Activated CD4-positive, alpha-beta T cell treated with anti-CD3 and anti-CD28 coated beads, Interleukin-2, amount 10 ng/mL, durations not matched to agents 7 days and 5 days (primary cell): ENCODE measurements at regions not wholly inside any gene's neighbourhood (a gene's known extent, or its start where the extent isn't known, plus 50 kb on each side); places are given as distances from the start of the nearest gene placed in this dataset.

Source experiments
- CTCF ChIA-PET: fragments of 350-600 bp; sonication (Branson Sonifier 250); formaldehyde crosslinking; loops from one replicate; lab custom pipeline; 2021; ENCODE audit warnings: antibody characterized with exemption; lab: Charles Lee
- POLR2A ChIA-PET: fragments of 350-600 bp; sonication (Branson Sonifier 250); formaldehyde crosslinking; loops from one replicate; lab custom pipeline; 2021; ENCODE audit warnings: antibody characterized with exemption; lab: Charles Lee
- DNase-seq: peaks from one replicate; pipeline ENCODE4 v3.0.0-alpha.2; 2020
- H3K27ac Mint-ChIP-seq: one replicate; pipeline ENCODE4 v1.8.0; 2021; ENCODE audit warnings: mild to moderate bottlenecking, moderate library complexity, mixed read lengths
- H3K27me3 Mint-ChIP-seq: one replicate; pipeline ENCODE4 v1.8.0; 2021; ENCODE audit warnings: mixed read lengths
- H3K36me3 Mint-ChIP-seq: one replicate; pipeline ENCODE4 v1.8.0; 2021; ENCODE audit warnings: low read depth, mixed read lengths
- H3K4me1 Mint-ChIP-seq: one replicate; pipeline ENCODE4 v1.8.0; 2021; ENCODE audit warnings: mixed read lengths
- H3K4me3 Mint-ChIP-seq: one replicate; pipeline ENCODE4 v1.8.0; 2021; ENCODE audit warnings: mild to moderate bottlenecking, moderate library complexity, mixed read lengths
- H3K9me3 Mint-ChIP-seq: one replicate; pipeline ENCODE4 v1.8.0; 2021; ENCODE audit warnings: mixed read lengths

DNA sequence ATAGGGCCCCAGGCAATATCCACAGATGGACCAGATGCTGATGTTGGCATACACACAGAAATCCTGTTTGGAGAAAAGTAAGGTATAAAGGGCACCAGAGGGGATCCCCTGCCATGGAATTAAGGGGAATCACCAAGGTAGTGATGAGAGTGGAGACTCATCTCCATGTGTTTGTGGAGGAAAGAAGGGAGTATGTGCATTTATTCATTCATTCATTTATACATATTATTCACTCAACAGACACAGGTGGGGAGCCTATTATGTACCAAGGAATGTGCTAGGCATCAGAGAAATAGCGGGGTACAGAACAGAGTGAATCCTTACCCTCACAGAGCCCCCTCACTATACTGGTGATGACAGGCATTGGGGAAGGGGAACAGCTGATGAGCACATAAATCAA lies 116.8 kb upstream of the IL12B start:
- POLR2A ChIA-PET = no interaction called here
- DNase-seq = no peak
- CTCF ChIA-PET = no interaction called here
- Mint-ChIP-seq H3K9me3 (no peaks in the 10 kb centered on the region), H3K4me3 (no peak overlapping the region), H3K27me3 (peaks cover 49% of the 10 kb centered on the region), H3K27ac (no peak overlapping the region), H3K4me1 (peaks cover 5% of the 10 kb centered on the region), H3K36me3 (no peaks in the 10 kb centered on the region)

- POLR2A ChIA-PET = no interaction called here
- no peaks in the 10 kb centered on the region for H3K9me3 Mint-ChIP-seq
- no peaks in the 10 kb centered on the region for H3K36me3 Mint-ChIP-seq
- H3K4me3 Mint-ChIP-seq = no peak overlapping the region
- no peak for DNase-seq
- H3K27ac Mint-ChIP-seq = no peak overlapping the region
- peaks cover 58% of the 10 kb centered on the region for H3K27me3 Mint-ChIP-seq
- CTCF ChIA-PET = interaction anchor here (1.1 kb wide), 1 partner anchor 538 kb away, joined by 3 read pairs; no protein-coding TSS in a partner anchor
- peaks cover 5% of the 10 kb centered on the region for H3K4me1 Mint-ChIP-seq
These were observed 118.6 kb upstream of the IL12B start for GRCh38 chr5:159448841-159449407.

DNA sequence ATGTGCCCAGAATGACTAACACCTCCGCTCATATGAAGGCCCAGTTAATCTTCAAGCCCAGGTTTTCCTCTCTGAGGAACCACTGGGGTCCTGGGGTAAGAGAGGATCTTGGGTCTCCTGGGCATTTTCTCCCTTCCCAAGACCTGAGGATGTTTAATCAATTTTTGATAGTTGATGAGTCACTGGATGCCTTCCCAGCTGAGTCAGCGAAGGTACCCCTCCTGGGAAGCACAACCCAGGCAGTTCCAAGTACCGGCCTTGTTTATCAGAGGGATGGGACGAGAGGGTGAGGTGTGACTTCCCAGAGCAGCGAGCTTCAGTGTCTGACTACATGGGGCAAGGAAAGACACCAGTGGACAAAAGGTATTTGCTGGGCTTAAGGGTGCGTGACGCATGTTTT lies 119.6 kb upstream of the IL12B start:
- H3K4me3 Mint-ChIP-seq = no peak overlapping the region
- no peaks in the 10 kb centered on the region for H3K4me1 Mint-ChIP-seq
- no peak overlapping the region for H3K27ac Mint-ChIP-seq
- H3K36me3 Mint-ChIP-seq = no peaks in the 10 kb centered on the region
- no peaks in the 10 kb centered on the region for H3K9me3 Mint-ChIP-seq
- DNase-seq = no peak
- POLR2A ChIA-PET = no interaction called here
- CTCF ChIA-PET = interaction anchor here (0.6 to 1.4 kb wide), 2 partner anchors 12 to 537 kb away, joined by 4 to 6 read pairs; no protein-coding TSS in a partner anchor
- peaks cover 59% of the 10 kb centered on the region for H3K27me3 Mint-ChIP-seq

DNA sequence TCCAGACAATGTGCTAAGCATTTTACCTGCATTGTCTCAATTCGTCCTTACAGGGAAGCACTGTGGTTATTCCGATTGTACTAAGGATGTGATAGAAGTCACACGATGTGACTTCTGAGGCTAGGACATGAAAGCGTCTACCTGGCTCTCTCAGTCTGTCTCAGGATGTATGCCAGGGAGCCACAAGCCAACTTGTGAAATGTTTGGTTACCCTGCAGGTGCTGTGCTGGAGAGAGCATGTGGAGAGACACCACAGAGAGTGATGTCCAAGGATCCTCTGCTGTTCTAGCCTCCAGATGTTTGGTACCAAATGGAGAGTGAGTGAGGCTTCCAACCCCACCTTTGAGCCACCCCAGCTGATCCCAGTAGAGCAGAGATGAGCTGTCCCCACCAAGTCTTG lies 120.1 kb upstream of the IL12B start:
- H3K9me3 Mint-ChIP-seq = no peaks in the 10 kb centered on the region
- peaks cover 58% of the 10 kb centered on the region for H3K27me3 Mint-ChIP-seq
- ChIA-PET CTCF (interaction anchor here (1.4 kb wide), 1 partner anchor 537 kb away, joined by 4 read pairs; no protein-coding TSS in a partner anchor), POLR2A (no interaction called here)
- H3K27ac Mint-ChIP-seq = no peak overlapping the region
- H3K36me3 Mint-ChIP-seq = no peaks in the 10 kb centered on the region
- H3K4me3 Mint-ChIP-seq = no peak overlapping the region
- H3K4me1 Mint-ChIP-seq = no peaks in the 10 kb centered on the region
- DNase-seq = no peak

DNA sequence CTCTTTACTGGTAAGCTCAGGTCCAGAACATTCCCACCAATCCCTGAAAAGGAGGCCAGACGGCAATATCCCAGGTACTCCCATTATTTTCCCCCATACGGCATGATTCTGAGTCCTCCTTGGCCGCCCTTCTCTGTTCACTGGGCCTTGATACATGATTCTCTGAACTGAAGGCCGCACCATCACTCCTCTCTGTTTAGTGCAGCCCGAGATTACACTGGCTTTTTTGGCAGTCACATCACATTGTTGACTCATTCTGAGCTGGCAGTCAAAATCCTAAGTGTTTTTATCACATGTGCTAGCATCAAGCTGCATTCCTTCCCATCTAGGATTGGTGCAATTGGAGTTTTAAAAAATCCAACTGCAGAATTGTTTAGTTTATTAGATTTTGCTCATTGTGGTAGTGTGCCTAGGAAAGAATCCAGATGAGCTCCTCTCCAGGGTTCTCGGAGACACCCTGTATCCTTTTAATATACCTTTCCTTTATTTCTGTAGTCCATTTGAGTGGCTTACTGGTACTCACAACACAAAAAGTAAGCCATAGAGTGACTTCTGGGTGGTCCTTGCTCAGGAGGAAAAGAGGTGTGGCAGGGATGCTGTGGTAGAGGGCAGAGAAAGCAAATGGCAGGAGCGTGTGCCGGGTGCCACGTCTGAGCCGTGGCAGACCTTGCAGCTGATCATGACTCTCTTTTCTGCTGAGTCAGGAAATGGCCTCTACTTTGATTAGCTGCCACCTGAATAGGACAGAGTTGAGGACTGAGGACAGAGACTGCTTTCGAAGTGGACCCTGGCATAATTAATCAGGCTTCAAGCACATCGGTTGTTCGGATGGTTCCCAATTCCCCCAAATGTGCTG lies 121.1 kb upstream of the IL12B start:
- H3K4me3 Mint-ChIP-seq = no peak overlapping the region
- no peaks in the 10 kb centered on the region for H3K36me3 Mint-ChIP-seq
- no peaks in the 10 kb centered on the region for H3K9me3 Mint-ChIP-seq
- ChIA-PET CTCF (interaction anchor here (0.6 to 2.2 kb wide), 5 partner anchors 9 to 572 kb away, joined by 4 to 8 read pairs (median 4); no protein-coding TSS in a partner anchor), POLR2A (no interaction called here)
- H3K4me1 Mint-ChIP-seq = peaks cover 6% of the 10 kb centered on the region
- no peak for DNase-seq
- no peak overlapping the region for H3K27ac Mint-ChIP-seq
- H3K27me3 Mint-ChIP-seq = peaks cover 63% of the 10 kb centered on the region

DNA sequence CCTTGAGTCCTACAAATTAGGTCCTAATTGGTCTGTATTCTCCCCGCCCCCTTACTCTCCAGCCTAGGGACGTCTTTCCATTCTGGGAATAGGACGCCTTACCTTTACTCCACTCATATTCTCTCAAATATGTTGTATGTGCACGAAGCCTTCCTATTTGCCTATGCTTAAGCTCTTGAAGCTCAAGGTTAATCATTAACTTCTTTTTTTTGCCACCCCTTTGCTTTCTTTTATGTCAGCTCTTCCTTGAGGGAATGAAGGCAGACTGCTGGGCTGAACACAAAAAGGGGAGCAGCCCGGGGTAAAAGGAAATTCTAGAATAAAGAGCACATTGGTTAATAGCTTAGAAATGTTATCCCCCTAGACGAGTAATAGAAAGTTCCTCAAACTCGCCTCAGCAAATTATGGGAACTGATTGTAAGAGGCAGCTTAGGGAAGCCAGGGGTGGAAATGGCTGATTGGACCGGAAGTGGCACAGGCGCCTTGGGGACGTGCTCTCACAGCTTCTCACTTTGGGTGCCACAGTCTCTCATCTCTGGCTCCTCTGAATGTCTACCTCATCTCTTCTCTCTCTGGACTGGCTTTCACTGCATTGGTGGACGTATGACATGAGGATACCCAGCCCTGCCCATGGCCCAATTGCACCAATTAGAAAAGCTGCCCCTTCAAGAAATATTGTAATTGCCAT lies 122.3 kb upstream of the IL12B start:
- peaks cover 15% of the 10 kb centered on the region for H3K4me1 Mint-ChIP-seq
- no peak for DNase-seq
- no peaks in the 10 kb centered on the region for H3K9me3 Mint-ChIP-seq
- ChIA-PET CTCF (interaction anchor here (0.6 to 2.2 kb wide), 6 partner anchors 10 to 571 kb away, joined by 3 to 8 read pairs (median 4); no protein-coding TSS in a partner anchor), POLR2A (no interaction called here)
- H3K27ac Mint-ChIP-seq = no peak overlapping the region
- H3K36me3 Mint-ChIP-seq = no peaks in the 10 kb centered on the region
- H3K4me3 Mint-ChIP-seq = no peak overlapping the region
- H3K27me3 Mint-ChIP-seq = peaks cover 61% of the 10 kb centered on the region

DNA sequence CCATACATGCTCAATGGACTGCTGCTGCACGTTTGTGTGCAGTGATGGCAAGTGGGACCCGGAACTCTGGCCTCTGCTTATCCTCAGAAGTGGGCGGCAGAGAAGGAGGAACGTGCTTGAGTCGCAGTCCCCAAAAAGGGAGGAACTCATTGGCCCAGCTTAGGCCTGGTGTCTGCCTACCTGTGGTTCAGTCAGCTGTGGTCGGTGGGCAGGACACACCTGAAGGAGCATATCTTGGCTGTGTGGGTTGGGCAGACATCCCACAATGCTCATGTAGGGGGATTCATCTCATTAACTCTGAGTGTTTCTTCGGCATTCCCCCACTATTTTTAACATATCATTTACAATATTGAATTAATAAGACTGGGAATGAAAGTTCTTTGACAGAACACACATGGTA lies 122.9 kb upstream of the IL12B start:
- Mint-ChIP-seq H3K27me3 (peaks cover 60% of the 10 kb centered on the region), H3K4me3 (no peak overlapping the region), H3K4me1 (peaks cover 18% of the 10 kb centered on the region), H3K36me3 (no peaks in the 10 kb centered on the region), H3K27ac (no peak overlapping the region), H3K9me3 (no peaks in the 10 kb centered on the region)
- ChIA-PET POLR2A (no interaction called here), CTCF (interaction anchor here (1.4 kb wide), 1 partner anchor 26 kb away, joined by 3 read pairs; no protein-coding TSS in a partner anchor)
- DNase-seq = no peak

DNA sequence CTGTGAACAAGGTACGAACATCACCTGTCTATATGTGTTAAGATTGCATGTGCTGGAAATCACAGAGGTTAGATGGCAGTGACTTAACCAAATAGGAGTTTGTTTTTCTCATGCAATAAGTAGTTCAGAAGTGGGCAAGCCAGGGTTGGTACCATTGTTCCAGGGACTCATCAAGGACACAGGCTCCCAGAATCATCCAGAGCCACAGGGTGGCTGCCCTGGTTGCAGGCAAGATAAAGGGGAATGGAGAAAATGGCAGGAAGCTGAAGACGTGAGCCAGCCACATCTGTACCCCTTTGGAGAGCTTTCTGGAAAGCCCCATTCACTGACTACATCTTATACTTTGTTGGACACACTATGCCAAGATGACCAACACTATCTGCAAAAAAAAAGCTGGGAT lies 126.0 kb upstream of the IL12B start:
- Mint-ChIP-seq H3K27ac (no peak overlapping the region), H3K9me3 (peaks cover 3% of the 10 kb centered on the region), H3K27me3 (peaks cover 72% of the 10 kb centered on the region), H3K4me1 (peaks cover 39% of the 10 kb centered on the region), H3K4me3 (no peak overlapping the region), H3K36me3 (no peaks in the 10 kb centered on the region)
- CTCF ChIA-PET = interaction anchor here (0.7 kb wide), 2 partner anchors 26 to 135 kb away, joined by 3 read pairs; no protein-coding TSS in a partner anchor
- no peak for DNase-seq
- POLR2A ChIA-PET = no interaction called here

DNA sequence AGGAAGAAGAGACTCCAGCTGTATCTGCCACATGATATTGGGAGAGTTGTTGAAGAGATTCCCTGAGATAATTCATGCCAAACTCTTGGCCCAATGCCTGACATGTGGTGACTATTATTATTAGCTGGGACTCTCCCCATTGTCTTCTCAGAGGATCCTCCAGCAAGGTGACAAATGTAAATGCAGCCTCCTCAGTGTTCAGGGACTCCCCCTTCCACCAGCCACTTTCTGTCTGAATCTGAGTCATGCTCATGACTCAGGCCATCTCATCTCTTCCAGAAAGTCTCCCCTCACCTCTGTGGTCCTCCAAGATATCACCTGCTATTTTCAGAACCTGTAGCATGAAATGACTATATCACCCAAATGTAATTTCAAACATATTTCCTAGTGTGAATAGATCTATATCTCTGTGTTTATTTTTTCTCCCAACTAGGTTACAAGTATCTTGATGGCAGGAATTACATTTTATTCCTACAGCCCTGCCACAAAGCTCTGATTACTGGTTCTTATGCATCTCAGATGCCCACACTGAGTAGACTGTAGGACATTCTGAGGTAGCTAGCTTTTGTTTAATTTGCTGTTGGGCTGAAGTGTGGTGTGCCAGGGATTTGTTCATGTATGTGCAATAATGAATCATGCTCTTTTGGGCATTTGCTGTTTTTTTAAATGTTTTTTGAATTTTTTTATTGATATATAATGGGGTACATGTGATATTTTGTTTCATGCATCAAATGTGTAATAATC lies 126.6 kb upstream of the IL12B start:
- Mint-ChIP-seq H3K36me3 (no peaks in the 10 kb centered on the region), H3K27me3 (peaks cover 71% of the 10 kb centered on the region), H3K9me3 (peaks cover 3% of the 10 kb centered on the region), H3K4me1 (peaks cover 39% of the 10 kb centered on the region), H3K4me3 (no peak overlapping the region), H3K27ac (no peak overlapping the region)
- POLR2A ChIA-PET = interaction anchor here (0.5 kb wide), 1 partner anchor 44 kb away, joined by 3 read pairs; no protein-coding TSS in a partner anchor
- CTCF ChIA-PET = interaction anchor here (0.7 kb wide), 2 partner anchors 27 to 135 kb away, joined by 3 read pairs; no protein-coding TSS in a partner anchor
- DNase-seq = peak; percentile 26

- CTCF ChIA-PET = interaction anchor here (1.0 kb wide), 1 partner anchor 17 kb away, joined by 3 read pairs; no protein-coding TSS in a partner anchor
- no peak for DNase-seq
- no peak overlapping the region for H3K27ac Mint-ChIP-seq
- peaks cover 3% of the 10 kb centered on the region for H3K9me3 Mint-ChIP-seq
- no peaks in the 10 kb centered on the region for H3K36me3 Mint-ChIP-seq
- H3K4me3 Mint-ChIP-seq = no peak overlapping the region
- H3K4me1 Mint-ChIP-seq = peaks cover 39% of the 10 kb centered on the region
- POLR2A ChIA-PET = no interaction called here
- peaks cover 67% of the 10 kb centered on the region for H3K27me3 Mint-ChIP-seq
These were observed 128.0 kb upstream of the IL12B start for GRCh38 chr5:159458217-159458711.

DNA sequence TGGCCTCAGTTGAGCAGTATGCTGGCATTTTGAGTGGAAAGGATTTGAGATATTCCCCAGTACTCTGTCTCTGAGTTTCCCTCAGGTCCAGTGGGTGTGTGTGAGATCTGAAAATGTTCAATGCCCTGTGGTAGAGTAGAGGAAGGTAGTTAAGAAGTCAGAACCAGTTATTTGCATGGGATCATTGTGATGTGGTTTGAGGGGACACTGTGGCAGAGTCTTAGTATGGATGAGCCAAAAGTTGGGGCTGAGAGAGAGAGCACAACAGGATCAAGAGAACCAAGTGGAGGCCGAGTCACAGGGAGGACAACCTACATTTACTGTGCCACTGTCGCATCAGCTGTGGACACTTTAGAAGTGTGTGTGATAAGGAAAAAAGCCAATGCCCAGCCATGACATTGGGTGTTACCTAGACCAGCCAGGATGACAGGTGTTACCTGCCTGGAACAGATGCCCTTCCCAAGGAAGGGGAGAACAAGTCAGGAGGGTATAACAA lies 128.9 kb upstream of the IL12B start:
- no peak overlapping the region for H3K4me3 Mint-ChIP-seq
- peaks cover 3% of the 10 kb centered on the region for H3K9me3 Mint-ChIP-seq
- H3K27me3 Mint-ChIP-seq = peaks cover 65% of the 10 kb centered on the region
- H3K4me1 Mint-ChIP-seq = peaks cover 39% of the 10 kb centered on the region
- H3K27ac Mint-ChIP-seq = no peak overlapping the region
- ChIA-PET POLR2A (no interaction called here), CTCF (no interaction called here)
- no peaks in the 10 kb centered on the region for H3K36me3 Mint-ChIP-seq
- no peak for DNase-seq
